ENCODE measurements at regions not wholly inside any gene's neighbourhood (a gene's known extent, or its start where the extent isn't known, plus 50 kb on each side); places are given as distances from the start of the nearest gene placed in this dataset.
A peak's percentile ranks its signal among the peaks of the same experiment; 100 is the strongest.
"Not testable (repeated sequence)": the region's sequence is repeated elsewhere in the genome, so short reads cannot be mapped to it uniquely, and the experiment has no call there.

- H3K4me3 ChIP-seq (ENCODE audit: low read depth, low read length): no peak overlapping the region
- DNase-seq (ENCODE audit: low read depth): no peak
- peak; percentile 36 for TF ChIP-seq CTCF (conservative IDR thresholded peaks at IDR 0.05; ENCODE audit: low read depth, low read length)
These were observed 133.7 kb downstream of the KIF4B start for GRCh38 chr5:155147222-155147621.

- no peak overlapping the region for H3K4me3 ChIP-seq (ENCODE audit: low read depth, low read length)
- DNase-seq (ENCODE audit: low read depth): no peak
- TF ChIP-seq CTCF (conservative IDR thresholded peaks at IDR 0.05; ENCODE audit: low read depth, low read length): no peak
These were observed 135.1 kb downstream of the KIF4B start for GRCh38 chr5:155148694-155149093.

- no peak overlapping the region for H3K4me3 ChIP-seq (ENCODE audit: low read depth, low read length)
- no peak for TF ChIP-seq CTCF (conservative IDR thresholded peaks at IDR 0.05; ENCODE audit: low read depth, low read length)
- no peak for DNase-seq (ENCODE audit: low read depth)
These were observed 136.5 kb downstream of the KIF4B start for GRCh38 chr5:155150012-155150411.

- no peak for DNase-seq (ENCODE audit: low read depth)
- TF ChIP-seq CTCF (conservative IDR thresholded peaks at IDR 0.05; ENCODE audit: low read depth, low read length): no peak
- no peak overlapping the region for H3K4me3 ChIP-seq (ENCODE audit: low read depth, low read length)
These were observed 141.4 kb downstream of the KIF4B start for GRCh38 chr5:155154973-155155372.

GRCh38 chr5:155163084-155163483 lies 149.5 kb downstream of the KIF4B start:
- not testable (repeated sequence) for H3K4me3 ChIP-seq (ENCODE audit: low read depth, low read length); DNase-seq (ENCODE audit: low read depth)

GRCh38 chr5:155167736-155168135 lies 154.2 kb downstream of the KIF4B start:
- H3K4me3 ChIP-seq (ENCODE audit: low read depth, low read length): no peak overlapping the region
- TF ChIP-seq CTCF (conservative IDR thresholded peaks at IDR 0.05; ENCODE audit: low read depth, low read length): no peak
- no peak for DNase-seq (ENCODE audit: low read depth)

GRCh38 chr5:155181542-155181941 lies 168.0 kb downstream of the KIF4B start:
- H3K4me3 ChIP-seq (ENCODE audit: low read depth, low read length): no peak overlapping the region
- no peak for TF ChIP-seq CTCF (conservative IDR thresholded peaks at IDR 0.05; ENCODE audit: low read depth, low read length)
- no peak for DNase-seq (ENCODE audit: low read depth)

- no peak overlapping the region for H3K4me3 ChIP-seq (ENCODE audit: low read depth, low read length)
- TF ChIP-seq CTCF (conservative IDR thresholded peaks at IDR 0.05; ENCODE audit: low read depth, low read length): no peak
- DNase-seq (ENCODE audit: low read depth): no peak
These were observed 175.9 kb downstream of the KIF4B start for GRCh38 chr5:155189476-155189875.
